Neural cell (in vitro differentiated cells): ENCODE measurements at regions not wholly inside any gene's neighbourhood (a gene's known extent, or its start where the extent isn't known, plus 50 kb on each side); places are given as distances from the start of the nearest gene placed in this dataset.

Experiments used
- H2AFZ ChIP-seq: fragments of 200-600, 300-800 bp; sonication (generic), shearing (Covaris generic); 2 replicates; pipeline ENCODE4 v1.6.0; 2014; ENCODE audit warnings: low read depth, mild to moderate bottlenecking, antibody characterized with exemption, low read length, moderate library complexity
- H3F3A ChIP-seq: fragments of 200-600 bp; shearing (Covaris generic); 2 replicates; pipeline ENCODE4 v1.6.1; 2016; ENCODE audit warnings: mild to moderate bottlenecking, moderate library complexity, mixed read lengths, antibody characterized with exemption, low read length; ENCODE audit not compliant: insufficient read depth, poor library complexity, severe bottlenecking
- H3K27ac ChIP-seq: fragments of 200-600, 300-800 bp; sonication (generic), shearing (Covaris generic); 2 replicates; pipeline ENCODE4 v1.5.1; 2014; ENCODE audit warnings: mild to moderate bottlenecking, low read length, moderate library complexity
- H3K27me3 ChIP-seq: fragments of 300-800, 200-600 bp; sonication (generic), shearing (Covaris generic); 2 replicates; pipeline ENCODE4 v1.6.0; 2014; ENCODE audit warnings: mild to moderate bottlenecking, low read depth, low read length, moderate library complexity; ENCODE audit not compliant: insufficient read depth
- H3K36me3 ChIP-seq: fragments of 300-800, 200-600 bp; sonication (generic), shearing (Covaris generic); 2 replicates; pipeline ENCODE4 v1.5.1; 2014; ENCODE audit warnings: mild to moderate bottlenecking, antibody characterized with exemption, low read length, moderate library complexity; ENCODE audit not compliant: insufficient read depth
- H3K4me2 ChIP-seq: fragments of 300-800, 200-600 bp; sonication (generic), shearing (Covaris generic); 2 replicates; pipeline ENCODE4 v1.6.0; 2014; ENCODE audit warnings: mild to moderate bottlenecking, low read length
- H3K4me3 ChIP-seq: fragments of 300-800, 200-600 bp; sonication (generic), shearing (Covaris generic); 2 replicates; pipeline ENCODE4 v1.5.1; 2014; ENCODE audit warnings: mild to moderate bottlenecking, low read length, moderate library complexity
- H3K79me2 ChIP-seq: fragments of 200-600 bp; shearing (Covaris generic); replicated peaks from 2 replicates; pipeline ENCODE4 v1.6.0; 2014; ENCODE audit warnings: mild to moderate bottlenecking, low read length, moderate library complexity; ENCODE audit not compliant: insufficient read depth
- H3K9ac ChIP-seq: fragments of 300-800, 200-600 bp; sonication (generic), shearing (Covaris generic); 2 replicates; pipeline ENCODE4 v1.6.1; 2016; ENCODE audit warnings: mild to moderate bottlenecking, low read length, mixed read lengths
- H3K9me2 ChIP-seq: fragments of 200-600 bp; shearing (Covaris generic); 2 replicates; pipeline ENCODE4 v1.6.1; 2016; ENCODE audit warnings: mild to moderate bottlenecking, low read length, mixed read lengths; ENCODE audit not compliant: insufficient read depth
- H3K9me3 ChIP-seq: fragments of 200-600, 300-800 bp; sonication (generic), shearing (Covaris generic); 2 replicates; pipeline ENCODE4 v1.6.1; 2016; ENCODE audit warnings: mild to moderate bottlenecking, mixed run types, low read length, moderate library complexity, mixed read lengths
- H4K20me1 ChIP-seq: fragments of 200-600 bp; shearing (Covaris generic); 2 replicates; pipeline ENCODE4 v1.6.1; 2016; ENCODE audit warnings: mild to moderate bottlenecking, mixed run types; ENCODE audit not compliant: insufficient read depth
- CTCF ChIP-seq: fragments of 450-650 bp; IDR thresholded peaks from 2 replicates; pipeline ENCODE4 v1.5.1; 2014; ENCODE audit warnings: antibody characterized with exemption, mild to moderate bottlenecking, moderate library complexity; ENCODE audit not compliant: poor library complexity, severe bottlenecking
- EP300 ChIP-seq: fragments of 450-650 bp; conservative IDR thresholded peaks from 2 replicates; pipeline ENCODE4 v1.6.1; 2014; ENCODE audit warnings: antibody characterized with exemption, mild to moderate bottlenecking, moderate library complexity; ENCODE audit not compliant: poor library complexity, severe bottlenecking
- EZH2 ChIP-seq: fragments of 200-600, 300-800 bp; shearing (Covaris generic), sonication (generic); IDR thresholded peaks from 2 replicates; pipeline ENCODE4 v1.6.1; 2014; ENCODE audit warnings: antibody characterized with exemption, low read length, borderline replicate concordance, mild to moderate bottlenecking; ENCODE audit not compliant: insufficient read depth, poor library complexity, severe bottlenecking
- MXI1 ChIP-seq: fragments of 450-650 bp; conservative IDR thresholded peaks from 2 replicates; pipeline ENCODE4 v1.6.1; 2014; ENCODE audit warnings: antibody characterized with exemption, mild to moderate bottlenecking; ENCODE audit not compliant: poor library complexity, severe bottlenecking
- POLR2AphosphoS5 ChIP-seq: IDR thresholded peaks from 2 replicates; pipeline ENCODE4 v1.6.1; 2012
- RAD21 ChIP-seq: fragments of 450-650 bp; conservative IDR thresholded peaks from 2 replicates; pipeline ENCODE4 v1.6.1; 2014; ENCODE audit warnings: antibody characterized with exemption, mild to moderate bottlenecking, moderate library complexity
- SMC3 ChIP-seq: fragments of 450-650 bp; conservative IDR thresholded peaks from 2 replicates; pipeline ENCODE4 v1.6.1; 2014; ENCODE audit warnings: antibody characterized with exemption, mild to moderate bottlenecking, moderate library complexity; ENCODE audit not compliant: poor library complexity
- TAF1 ChIP-seq: IDR thresholded peaks from 2 replicates; pipeline ENCODE4 v1.6.1; 2012; ENCODE audit warnings: low read depth
- TF ChIP-seq, protein P1 (sequence below): IDR thresholded peaks from 2 replicates; pipeline ENCODE4 v1.6.1; 2012; ENCODE audit warnings: borderline replicate concordance

DNA sequence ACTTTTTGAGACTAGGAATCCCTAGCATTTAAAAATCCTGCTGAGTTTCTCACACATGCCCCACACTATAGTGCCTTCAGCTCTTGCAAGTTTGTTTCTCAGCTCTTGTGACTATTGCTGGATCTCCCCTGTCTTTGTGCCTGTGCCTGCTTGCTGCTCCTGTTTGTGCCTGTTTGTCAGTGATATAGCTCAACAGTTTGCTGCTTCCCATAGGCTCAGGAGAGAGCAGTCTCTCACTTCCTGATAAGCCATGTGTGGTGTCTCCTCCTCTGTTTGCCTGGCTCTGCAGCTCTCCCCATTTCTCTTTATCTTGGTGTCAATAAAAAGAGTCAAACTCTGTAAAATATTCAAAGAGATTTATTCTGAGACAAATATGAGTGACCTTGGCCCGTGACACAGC is 259.8 kb upstream of the CLNK start:
- Histone ChIP-seq H3K9me3 (no peaks in the 10 kb centered on the region), H3K36me3 (no peaks in the 10 kb centered on the region), H3K4me3 (no peak overlapping the region), H2AFZ (no peak overlapping the region), H3K9me2 (no peaks in the 10 kb centered on the region), H3K27me3 (no peaks in the 10 kb centered on the region), H3K79me2 (no peaks in the 10 kb centered on the region), H4K20me1 (no peaks in the 10 kb centered on the region), H3K9ac (no peak overlapping the region), H3K4me2 (no peak overlapping the region), H3F3A (no peaks in the 10 kb centered on the region), H3K27ac (no peak overlapping the region)
- TF ChIP-seq RAD21 (no peak), CTCF (no peak), POLR2AphosphoS5 (no peak), TAF1 (no peak), MXI1 (no peak), EZH2 (no peak), SMC3 (no peak), EP300 (no peak)
- TF ChIP-seq, protein P1, sequence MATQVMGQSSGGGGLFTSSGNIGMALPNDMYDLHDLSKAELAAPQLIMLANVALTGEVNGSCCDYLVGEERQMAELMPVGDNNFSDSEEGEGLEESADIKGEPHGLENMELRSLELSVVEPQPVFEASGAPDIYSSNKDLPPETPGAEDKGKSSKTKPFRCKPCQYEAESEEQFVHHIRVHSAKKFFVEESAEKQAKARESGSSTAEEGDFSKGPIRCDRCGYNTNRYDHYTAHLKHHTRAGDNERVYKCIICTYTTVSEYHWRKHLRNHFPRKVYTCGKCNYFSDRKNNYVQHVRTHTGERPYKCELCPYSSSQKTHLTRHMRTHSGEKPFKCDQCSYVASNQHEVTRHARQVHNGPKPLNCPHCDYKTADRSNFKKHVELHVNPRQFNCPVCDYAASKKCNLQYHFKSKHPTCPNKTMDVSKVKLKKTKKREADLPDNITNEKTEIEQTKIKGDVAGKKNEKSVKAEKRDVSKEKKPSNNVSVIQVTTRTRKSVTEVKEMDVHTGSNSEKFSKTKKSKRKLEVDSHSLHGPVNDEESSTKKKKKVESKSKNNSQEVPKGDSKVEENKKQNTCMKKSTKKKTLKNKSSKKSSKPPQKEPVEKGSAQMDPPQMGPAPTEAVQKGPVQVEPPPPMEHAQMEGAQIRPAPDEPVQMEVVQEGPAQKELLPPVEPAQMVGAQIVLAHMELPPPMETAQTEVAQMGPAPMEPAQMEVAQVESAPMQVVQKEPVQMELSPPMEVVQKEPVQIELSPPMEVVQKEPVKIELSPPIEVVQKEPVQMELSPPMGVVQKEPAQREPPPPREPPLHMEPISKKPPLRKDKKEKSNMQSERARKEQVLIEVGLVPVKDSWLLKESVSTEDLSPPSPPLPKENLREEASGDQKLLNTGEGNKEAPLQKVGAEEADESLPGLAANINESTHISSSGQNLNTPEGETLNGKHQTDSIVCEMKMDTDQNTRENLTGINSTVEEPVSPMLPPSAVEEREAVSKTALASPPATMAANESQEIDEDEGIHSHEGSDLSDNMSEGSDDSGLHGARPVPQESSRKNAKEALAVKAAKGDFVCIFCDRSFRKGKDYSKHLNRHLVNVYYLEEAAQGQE = no peak

DNA sequence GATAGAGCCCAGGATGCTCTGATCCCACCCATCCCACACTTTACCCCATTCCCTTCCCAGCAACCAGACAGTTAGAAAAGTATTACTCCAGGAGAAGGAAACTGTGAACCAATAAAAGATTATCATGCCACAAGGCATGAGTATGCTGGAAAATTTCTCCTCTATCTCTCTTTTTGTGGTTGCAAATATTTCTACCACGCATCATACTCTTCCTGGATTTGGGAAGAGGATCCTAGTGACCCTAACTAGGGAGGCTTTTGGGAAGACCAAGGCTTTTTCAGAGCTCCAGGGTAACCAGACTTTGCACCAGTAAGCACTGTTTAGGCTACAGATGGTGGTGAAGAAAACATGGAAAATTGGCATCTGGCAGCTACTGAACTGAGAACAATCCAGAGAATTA is 257.6 kb upstream of the CLNK start:
- Histone ChIP-seq H3K27ac (no peak overlapping the region), H3F3A (no peaks in the 10 kb centered on the region), H2AFZ (no peak overlapping the region), H3K36me3 (no peaks in the 10 kb centered on the region), H3K4me3 (no peak overlapping the region), H3K27me3 (no peaks in the 10 kb centered on the region), H4K20me1 (no peaks in the 10 kb centered on the region), H3K79me2 (no peaks in the 10 kb centered on the region), H3K9me3 (no peaks in the 10 kb centered on the region), H3K9ac (no peak overlapping the region), H3K4me2 (no peak overlapping the region), H3K9me2 (no peaks in the 10 kb centered on the region)
- TF ChIP-seq MXI1 = no peak
- no peak for TF ChIP-seq CTCF
- no peak for TF ChIP-seq EP300
- no peak for TF ChIP-seq POLR2AphosphoS5
- no peak for TF ChIP-seq SMC3
